Ammon's horn (tissue), 1 donor: ENCODE measurements at regions not wholly inside any gene's neighbourhood (a gene's known extent, or its start where the extent isn't known, plus 50 kb on each side); places are given as distances from the start of the nearest gene placed in this dataset.
"Not testable (repeated sequence)": the region's sequence is repeated elsewhere in the genome, so short reads cannot be mapped to it uniquely, and the experiment has no call there.

ENCODE experiments used
- DNase-seq: peaks from one replicate; pipeline ENCODE4 v3.0.0-alpha.2; 2016; ENCODE audit warnings: low spot score

- DNase-seq: not testable (repeated sequence)
Observed at GRCh38 chr11:67873223-67873622, 130.7 kb downstream of the UNC93B1 start.

DNA sequence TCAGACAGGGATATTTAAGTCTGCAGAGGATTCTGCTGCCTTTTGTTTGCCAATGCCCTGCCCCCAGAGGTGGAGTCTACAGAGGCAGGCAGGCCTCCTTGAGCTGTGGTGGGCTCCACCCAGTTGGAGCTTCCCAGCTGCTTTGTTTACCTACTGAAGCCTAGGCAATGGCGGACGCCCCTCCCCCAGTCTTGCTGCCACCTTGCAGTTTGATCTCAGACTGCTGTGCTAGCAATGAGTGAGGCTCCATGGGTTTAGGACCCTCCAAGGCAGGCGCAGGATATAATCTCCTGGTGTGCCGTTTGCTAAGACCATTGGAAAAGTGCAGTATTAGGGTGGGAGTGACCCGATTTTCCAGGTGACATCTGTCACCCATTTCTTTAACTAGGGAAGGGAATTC, 132.7 kb downstream of the UNC93B1 start:
- DNase-seq: not testable (repeated sequence)

- DNase-seq: not testable (repeated sequence)
Observed at GRCh38 chr11:67862896-67863295, 141.0 kb downstream of the UNC93B1 start.

DNA sequence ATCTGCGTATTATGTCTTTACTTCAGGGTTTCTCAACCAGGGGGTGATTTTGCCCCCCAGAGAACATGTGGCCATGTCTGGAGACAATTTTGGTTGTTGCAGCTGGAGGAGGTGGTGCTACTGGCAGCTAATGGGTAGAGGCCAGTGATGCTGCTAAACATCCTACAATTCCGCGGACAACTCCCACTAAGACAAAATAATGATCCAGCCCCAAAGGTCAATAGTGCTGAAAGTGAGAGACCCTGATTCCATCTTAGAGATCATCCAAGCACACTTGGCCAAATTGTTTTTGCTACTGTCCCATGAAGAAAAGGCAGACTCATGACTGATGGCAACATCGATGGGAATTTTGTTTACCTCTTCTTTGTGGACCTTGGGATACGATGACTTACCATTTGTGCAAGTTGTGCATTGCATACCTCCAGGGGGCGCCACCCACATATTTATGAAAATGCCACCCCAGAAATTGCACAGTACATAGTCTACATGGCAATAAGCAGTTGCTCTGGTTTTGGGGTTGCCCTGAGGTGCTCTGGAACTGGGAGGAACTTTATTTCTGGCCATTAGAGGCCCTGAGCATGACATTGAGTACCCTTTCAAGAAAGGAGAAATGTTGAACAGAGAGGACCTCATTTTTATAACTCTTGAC, 144.3 kb downstream of the UNC93B1 start:
- not testable (repeated sequence) for DNase-seq

- not testable (repeated sequence) for DNase-seq
Observed at GRCh38 chr11:67850747-67851146, 153.2 kb downstream of the UNC93B1 start.

- DNase-seq: not testable (repeated sequence)
Observed at GRCh38 chr11:67849766-67850165, 154.1 kb downstream of the UNC93B1 start.

- not testable (repeated sequence) for DNase-seq
Observed at GRCh38 chr11:67847896-67848875, 155.7 kb downstream of the UNC93B1 start.

GRCh38 chr11:67846303-67846702, 157.6 kb downstream of the UNC93B1 start:
- not testable (repeated sequence) for DNase-seq

DNA sequence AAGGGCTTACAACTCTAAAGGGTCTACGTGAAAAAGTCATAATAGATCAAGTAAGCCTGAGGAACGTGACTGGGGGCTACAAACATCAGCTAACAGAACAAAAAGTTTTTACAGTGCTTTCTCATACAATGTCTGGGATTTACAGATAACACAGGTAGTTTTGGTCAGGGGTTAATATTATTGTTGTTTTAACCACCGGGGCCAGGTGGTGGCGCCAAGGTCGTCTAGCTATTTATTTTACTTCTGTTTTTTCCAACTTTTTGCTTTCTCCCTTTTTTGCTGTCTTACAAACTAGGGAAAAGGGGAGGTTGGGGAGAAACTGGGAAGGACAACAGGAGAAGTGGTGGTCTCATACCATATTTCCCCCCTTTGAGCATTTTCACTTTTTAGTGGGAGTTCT, 158.6 kb downstream of the UNC93B1 start:
- not testable (repeated sequence) for DNase-seq

DNA sequence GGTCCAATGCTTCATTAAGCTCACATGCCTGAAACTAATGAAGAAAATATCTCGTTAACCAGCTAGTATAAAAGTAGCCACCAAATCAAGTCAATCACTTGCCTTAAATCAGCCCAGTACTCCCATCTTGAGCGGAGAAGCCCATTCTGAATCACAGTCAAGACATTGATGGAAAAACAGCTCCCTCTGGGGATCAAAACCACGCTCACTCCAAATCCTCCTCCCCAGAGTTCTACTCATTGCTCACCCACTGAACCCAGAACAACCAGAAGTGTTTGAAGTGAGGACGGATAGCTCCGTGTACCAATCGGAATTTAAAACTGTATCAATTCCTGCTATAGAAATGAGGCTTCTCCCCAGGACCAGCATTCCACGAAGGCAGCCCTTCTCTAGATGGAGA, 163.3 kb downstream of the UNC93B1 start:
- DNase-seq: not testable (repeated sequence)

DNA sequence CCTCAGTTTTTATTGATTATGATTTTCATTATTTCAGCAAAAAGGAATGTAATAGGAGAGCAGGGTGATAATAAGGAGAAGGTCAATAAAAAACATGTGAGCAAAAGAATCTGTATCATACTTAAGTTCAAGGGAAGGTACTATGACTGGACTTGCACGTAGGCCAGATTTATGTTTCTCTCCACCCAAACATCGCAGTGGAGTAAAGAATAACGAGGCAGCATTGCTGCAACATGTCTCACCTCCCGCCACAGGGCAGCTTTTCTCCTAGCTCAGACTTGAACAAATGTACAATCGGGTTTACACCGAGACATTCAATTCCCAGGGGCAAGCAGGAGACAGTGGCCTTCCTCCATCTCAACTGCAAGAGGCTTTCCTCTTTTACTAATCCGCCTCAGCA, 155.7 kb upstream of the ALDH3B2 start:
- DNase-seq: not testable (repeated sequence)

- not testable (repeated sequence) for DNase-seq
Observed at GRCh38 chr11:67826951-67827296, 152.5 kb upstream of the ALDH3B2 start.

GRCh38 chr11:67826028-67826950, 151.9 kb upstream of the ALDH3B2 start:
- DNase-seq: peak; percentile 64

- not testable (repeated sequence) for DNase-seq
Observed at GRCh38 chr11:67824861-67825260, 150.4 kb upstream of the ALDH3B2 start.

DNA sequence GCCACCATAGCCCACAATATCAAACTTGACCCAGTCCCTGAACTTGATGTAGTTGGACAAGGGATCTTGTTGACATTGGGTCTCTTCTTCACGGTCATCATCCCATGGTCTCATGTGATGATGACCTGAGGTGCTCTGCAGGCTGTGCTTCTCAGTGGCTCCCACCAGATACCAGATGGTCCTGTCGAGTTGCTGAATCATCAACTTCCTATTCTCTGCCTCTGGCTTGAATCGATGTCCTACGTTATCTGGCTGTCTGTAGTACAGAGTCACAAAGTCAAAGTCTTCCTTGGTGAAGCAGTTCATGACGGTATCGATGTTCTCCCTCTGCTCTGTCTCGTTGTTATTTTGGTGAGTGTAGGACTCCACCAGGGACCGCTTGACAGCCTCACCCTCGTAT, 145.7 kb upstream of the ALDH3B2 start:
- no peak for DNase-seq

- not testable (repeated sequence) for DNase-seq
Observed at GRCh38 chr11:67817558-67817957, 143.1 kb upstream of the ALDH3B2 start.

GRCh38 chr11:67809301-67809700, 134.9 kb upstream of the ALDH3B2 start:
- not testable (repeated sequence) for DNase-seq

- not testable (repeated sequence) for DNase-seq
Observed at GRCh38 chr11:67807896-67808295, 133.5 kb upstream of the ALDH3B2 start.

- DNase-seq: not testable (repeated sequence)
Observed at GRCh38 chr11:67806728-67807235, 132.4 kb upstream of the ALDH3B2 start.

- DNase-seq: peak; percentile 25
Observed at GRCh38 chr11:67806183-67806582, 131.8 kb upstream of the ALDH3B2 start.

DNA sequence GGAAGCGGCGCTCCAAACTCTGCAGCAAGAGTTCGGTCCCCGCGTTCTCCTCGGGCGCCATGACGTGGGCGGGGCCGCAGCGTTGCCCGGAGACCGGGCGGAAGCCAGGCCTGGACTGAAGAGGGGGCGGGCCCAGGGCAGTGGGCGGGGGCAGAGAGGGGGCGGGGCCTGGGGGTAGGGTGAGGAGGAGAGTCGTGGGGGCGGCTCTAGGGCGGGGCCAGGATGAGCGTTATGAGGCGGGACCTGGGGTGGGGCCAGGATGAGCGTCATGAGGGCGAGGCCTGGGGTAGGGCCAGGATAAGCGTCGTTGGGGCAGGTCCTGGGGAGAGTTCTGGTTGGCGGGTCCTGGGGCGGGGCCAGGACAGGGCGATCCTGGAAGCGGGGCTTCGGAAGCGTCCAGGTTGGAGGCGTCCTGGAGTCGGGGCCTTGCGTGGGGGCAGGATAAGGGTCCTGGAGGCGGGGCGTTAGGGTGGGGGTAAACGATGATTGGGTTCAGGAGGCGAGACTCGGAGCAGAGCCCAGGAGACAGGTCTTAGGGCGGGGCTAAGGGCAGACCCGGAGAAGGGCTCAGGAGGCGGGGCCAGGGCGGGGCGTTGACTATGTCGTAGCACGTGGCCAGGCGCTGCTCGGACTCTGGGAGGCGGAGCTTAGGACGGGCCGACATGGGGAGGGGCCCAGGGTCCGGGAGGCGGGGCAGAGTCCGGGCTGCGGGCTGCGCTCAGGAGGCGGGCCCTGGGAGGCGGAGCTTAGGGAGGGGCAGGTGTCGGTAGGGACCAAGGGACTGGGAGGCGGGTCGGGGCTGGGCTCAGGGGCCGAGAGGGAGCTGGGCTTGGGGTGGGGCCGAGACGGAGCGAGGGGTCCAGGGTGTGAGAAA, 131.1 kb upstream of the ALDH3B2 start:
- DNase-seq: peak; percentile 98
